ENCODE measurements at regions not wholly inside any gene's neighbourhood (a gene's known extent, or its start where the extent isn't known, plus 50 kb on each side); places are given as distances from the start of the nearest gene placed in this dataset.

GRCh38 chr10:130489891-130490290 lies 353.7 kb downstream of the GLRX3 start:
- Histone ChIP-seq H3K27ac (no peak overlapping the region), H3K9me3 (no peaks in the 10 kb centered on the region; the same call in 2 of the 3 replicates), H3K4me3 (no peak overlapping the region), H3K4me1 (no peaks in the 10 kb centered on the region), H3K4me2 (no peak overlapping the region)
- 3% methylated on average over 5 of the region's 5 CpGs for WGBS (ENCODE audit: missing lambda C conversion rate)
- ATAC-seq (no peak), FAIRE-seq (no peak), DNase-seq (ENCODE audit: low read depth in 1 of 2, low spot score in 1 of 2) (no peak)
- ChIA-PET CTCF (no interaction called here), POLR2A (no interaction called here)
- no peak for TF ChIP-seq CHD2 (IDR thresholded peaks at IDR 0.05; ENCODE audit: low read length, partially characterized antibody)
- TF ChIP-seq ELK1 (IDR thresholded peaks at IDR 0.05; ENCODE audit: low read depth, low read length) = no peak
- no peak for TF ChIP-seq EHMT2 (IDR thresholded peaks at IDR 0.05; ENCODE audit: low read depth)

- CTCF ChIA-PET = no interaction called here
Observed at GRCh38 chr10:130491011-130491692, 355.0 kb downstream of the GLRX3 start.

GRCh38 chr10:130491693-130492050 lies 355.5 kb downstream of the GLRX3 start:
- no peak for ATAC-seq
- FAIRE-seq = no peak
- H3K9me3 ChIP-seq = no peaks in the 10 kb centered on the region; the same call in 2 of the 3 replicates

More at GRCh38 chr10:130491011-130491692, 355.0 kb downstream of the GLRX3 start:
- Histone ChIP-seq H3K4me1 (no peaks in the 10 kb centered on the region), H3K4me3 (no peak overlapping the region), H3K27ac (no peak overlapping the region), H3K9me3 (no peaks in the 10 kb centered on the region; the same call in 2 of the 3 replicates), H3K4me2 (no peak overlapping the region)
- WGBS (ENCODE audit: missing lambda C conversion rate) = 2% methylated on average over 5 of the region's 5 CpGs
- POLR2A ChIA-PET = no interaction called here
- ATAC-seq (no peak), DNase-seq (ENCODE audit: low read depth in 1 of 2, low spot score in 1 of 2) (no peak), FAIRE-seq (no peak)
- TF ChIP-seq EHF (CRISPR knock-in tag; IDR thresholded peaks at IDR 0.05) = no peak
- TF ChIP-seq KDM5A (IDR thresholded peaks at IDR 0.05) = no peak
- no peak for TF ChIP-seq JUNB (IDR thresholded peaks at IDR 0.05)
- TF ChIP-seq FOSB (CRISPR knock-in tag; IDR thresholded peaks at IDR 0.05) = no peak
- no peak for TF ChIP-seq GATA3 (IDR thresholded peaks at IDR 0.05; ENCODE audit: borderline replicate concordance)
- no peak for TF ChIP-seq EP300 (IDR thresholded peaks at IDR 0.05)
- TF ChIP-seq HMGXB4 (CRISPR knock-in tag; IDR thresholded peaks at IDR 0.05; ENCODE audit: borderline replicate concordance) = no peak
- no peak for TF ChIP-seq REST (IDR thresholded peaks at IDR 0.05)

More at GRCh38 chr10:130491693-130492050, 355.5 kb downstream of the GLRX3 start:
- Histone ChIP-seq H3K4me2 (no peak overlapping the region), H3K4me3 (no peak overlapping the region), H3K27ac (no peak overlapping the region), H3K4me1 (no peaks in the 10 kb centered on the region)
- CTCF ChIA-PET = no interaction called here
- POLR2A ChIA-PET = no interaction called here
- no peak for DNase-seq (ENCODE audit: low read depth in 1 of 2, low spot score in 1 of 2)
- no peak for TF ChIP-seq MAZ (IDR thresholded peaks at IDR 0.05; ENCODE audit: borderline replicate concordance, low read depth, low read length)
- 5% methylated on average over 7 of the region's 7 CpGs for WGBS (ENCODE audit: missing lambda C conversion rate)

Data from A549 (cell line).